Neutrophil (primary cell): ENCODE measurements at regions not wholly inside any gene's neighbourhood (a gene's known extent, or its start where the extent isn't known, plus 50 kb on each side); places are given as distances from the start of the nearest gene placed in this dataset.

Experiments used
- H3K27ac ChIP-seq: fragments of 200-600 bp; sonication (generic); 2 replicates; pipeline ENCODE4 v1.5.1; 2016; ENCODE audit warnings: mild to moderate bottlenecking, moderate library complexity
- H3K27me3 ChIP-seq: fragments of 200-600 bp; sonication (generic); 2 replicates; pipeline ENCODE4 v1.6.0; 2016; ENCODE audit warnings: mild to moderate bottlenecking
- H3K36me3 ChIP-seq: fragments of 200-600 bp; sonication (generic); 2 replicates; pipeline ENCODE4 v1.5.1; 2017
- H3K4me1 ChIP-seq, 2 experiments: fragments of 200-600 bp in 1 of 2; sonication (generic) in 1 of 2; 1 replicate in 1 of 2; 2 replicates in 1 of 2; pipeline versions ENCODE4 v1.5.1 to v1.6.1; 2013 to 2016; ENCODE audit warnings: low read depth in 1 of 2, low read length in 1 of 2, mild to moderate bottlenecking in 1 of 2, moderate library complexity in 1 of 2; ENCODE audit not compliant: control insufficient read depth in 1 of 2, insufficient read depth in 1 of 2
- H3K4me3 ChIP-seq, 2 experiments: fragments of 200-600 bp in 1 of 2; sonication (generic) in 1 of 2; 1 replicate in 1 of 2; 2 replicates in 1 of 2; pipeline ENCODE4 v1.5.1; 2013 to 2016; ENCODE audit warnings: low read depth in 1 of 2, low read length in 1 of 2, mild to moderate bottlenecking in 1 of 2, moderate library complexity in 1 of 2
- H3K9me3 ChIP-seq: fragments of 200-600 bp; sonication (generic); 2 replicates; pipeline ENCODE4 v1.5.1; 2016
- CTCF ChIP-seq: fragments of 200-600 bp; sonication (generic); IDR thresholded peaks from 2 replicates; pipeline ENCODE4 v1.5.1; 2016; ENCODE audit warnings: antibody characterized with exemption

DNA sequence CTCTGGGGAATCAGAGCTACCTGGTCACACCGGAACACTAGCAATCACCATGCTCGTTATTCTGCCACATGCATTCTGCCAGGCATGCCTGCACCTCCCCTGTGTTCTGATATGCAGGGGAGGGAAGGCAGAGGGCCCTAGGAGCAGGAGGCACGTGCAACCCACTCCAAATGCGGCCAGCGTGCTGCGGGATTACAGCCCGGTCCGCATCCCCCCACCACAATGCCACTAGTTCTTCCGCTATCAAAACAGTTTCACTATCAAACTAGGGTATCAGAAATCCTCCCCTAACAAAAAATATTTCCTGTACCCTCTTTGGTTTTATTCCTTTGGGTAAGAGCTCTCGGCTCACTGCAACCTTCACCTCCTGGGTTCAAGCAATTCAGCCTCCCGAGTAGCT lies 223.2 kb upstream of the IGF1R start:
- peaks cover 6 to 15% of the 10 kb centered on the region in 2 experiments for H3K4me1 ChIP-seq
- no peaks in the 10 kb centered on the region for H3K9me3 ChIP-seq
- no peak overlapping the region for H3K27ac ChIP-seq
- peaks cover 98% of the 10 kb centered on the region for H3K27me3 ChIP-seq
- H3K4me3 ChIP-seq: no peak overlapping the region
- H3K36me3 ChIP-seq: no peaks in the 10 kb centered on the region
- TF ChIP-seq CTCF: no peak

GRCh38 chr15:98427321-98427720 lies 221.0 kb upstream of the IGF1R start:
- peaks cover 0 to 7% of the 10 kb centered on the region in 2 experiments for H3K4me1 ChIP-seq
- no peak overlapping the region for H3K27ac ChIP-seq
- no peak for TF ChIP-seq CTCF
- no peaks in the 10 kb centered on the region for H3K9me3 ChIP-seq
- H3K27me3 ChIP-seq: peaks cover 89% of the 10 kb centered on the region
- no peaks in the 10 kb centered on the region for H3K36me3 ChIP-seq
- no peak overlapping the region for H3K4me3 ChIP-seq

DNA sequence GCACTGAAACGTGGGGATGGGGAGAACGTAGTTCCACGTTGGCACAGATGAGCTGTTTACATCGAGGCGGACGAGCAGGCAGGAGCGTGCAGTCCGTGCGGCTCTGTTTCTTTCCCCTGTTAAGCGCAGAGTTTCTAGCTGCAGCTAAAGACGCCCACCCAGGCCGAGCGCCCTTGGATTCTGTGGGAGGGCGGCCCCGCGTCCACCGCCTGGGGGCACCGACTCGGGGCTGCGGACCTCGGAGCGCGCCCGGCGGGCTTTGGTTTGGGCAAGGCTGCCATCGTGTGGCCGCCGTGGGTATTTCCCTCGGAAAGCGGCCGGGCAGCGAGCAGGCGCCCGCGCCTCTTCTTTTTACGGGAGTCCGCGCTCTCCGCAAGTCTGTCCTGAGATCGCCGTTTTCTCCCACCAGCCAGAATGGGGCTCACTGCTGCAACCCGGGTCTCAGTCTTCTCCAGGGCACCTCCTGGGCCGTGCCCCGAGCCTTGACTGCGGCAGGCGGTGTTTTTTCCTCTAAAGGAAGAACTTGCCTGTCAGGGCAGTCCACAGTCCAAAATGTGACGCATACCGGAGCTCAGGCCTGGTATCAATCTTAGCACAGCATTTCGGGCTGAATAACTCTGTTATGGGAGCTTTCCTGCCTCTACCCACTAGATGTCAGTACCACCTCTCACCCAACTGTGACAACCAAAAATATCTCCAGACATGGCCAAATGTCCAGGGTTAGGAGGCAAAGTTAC lies 219.9 kb upstream of the IGF1R start:
- H3K9me3 ChIP-seq: no peaks in the 10 kb centered on the region
- peaks cover 78% of the 10 kb centered on the region for H3K27me3 ChIP-seq
- peak; percentile 71 for TF ChIP-seq CTCF
- H3K4me3 ChIP-seq: peak overlapping the region in 1 of 2 experiments; percentile 35
- H3K36me3 ChIP-seq: no peaks in the 10 kb centered on the region
- peaks cover 0 to 7% of the 10 kb centered on the region in 2 experiments for H3K4me1 ChIP-seq
- H3K27ac ChIP-seq: no peak overlapping the region

- Histone ChIP-seq H3K36me3 (no peaks in the 10 kb centered on the region), H3K9me3 (no peaks in the 10 kb centered on the region), H3K27me3 (peaks cover 59% of the 10 kb centered on the region), H3K4me3 (no peak overlapping the region), H3K4me1 (peaks cover 0 to 7% of the 10 kb centered on the region in 2 experiments), H3K27ac (no peak overlapping the region)
- no peak for TF ChIP-seq CTCF
Measured at GRCh38 chr15:98431171-98431570, 217.2 kb upstream of the IGF1R start.

GRCh38 chr15:98433346-98433745 lies 215.0 kb upstream of the IGF1R start:
- H3K36me3 ChIP-seq: no peaks in the 10 kb centered on the region

More at GRCh38 chr15:98433346-98433745, 215.0 kb upstream of the IGF1R start:
- TF ChIP-seq CTCF: no peak
- Histone ChIP-seq H3K4me1 (peaks cover 0 to 4% of the 10 kb centered on the region in 2 experiments), H3K9me3 (no peaks in the 10 kb centered on the region), H3K4me3 (no peak overlapping the region), H3K27me3 (peaks cover 38% of the 10 kb centered on the region), H3K27ac (no peak overlapping the region)
